Breast epithelium (tissue), 3 donors: ENCODE measurements at regions not wholly inside any gene's neighbourhood (a gene's known extent, or its start where the extent isn't known, plus 50 kb on each side); places are given as distances from the start of the nearest gene placed in this dataset.

Experiments used
- CTCF ChIP-seq, 3 donors: fragments of 450-650 bp; IDR thresholded peaks; one replicate each; pipeline ENCODE4 v1.5.1; 2016 to 2017; ENCODE audit warnings: antibody characterized with exemption in 3 of 3, mild to moderate bottlenecking in 3 of 3, moderate library complexity in 3 of 3
- POLR2A ChIP-seq: fragments of 450-650 bp; IDR thresholded peaks from one replicate; pipeline ENCODE4 v1.6.1; 2016; ENCODE audit warnings: antibody characterized with exemption, mild to moderate bottlenecking, moderate library complexity

GRCh38 chr1:219444474-219444873 lies 168.4 kb downstream of the ZC3H11B start:
- TF ChIP-seq CTCF (IDR thresholded peaks at IDR 0.05) (no peak), POLR2A (no peak)
